ENCODE measurements at regions not wholly inside any gene's neighbourhood (a gene's known extent, or its start where the extent isn't known, plus 50 kb on each side); places are given as distances from the start of the nearest gene placed in this dataset.

DNA sequence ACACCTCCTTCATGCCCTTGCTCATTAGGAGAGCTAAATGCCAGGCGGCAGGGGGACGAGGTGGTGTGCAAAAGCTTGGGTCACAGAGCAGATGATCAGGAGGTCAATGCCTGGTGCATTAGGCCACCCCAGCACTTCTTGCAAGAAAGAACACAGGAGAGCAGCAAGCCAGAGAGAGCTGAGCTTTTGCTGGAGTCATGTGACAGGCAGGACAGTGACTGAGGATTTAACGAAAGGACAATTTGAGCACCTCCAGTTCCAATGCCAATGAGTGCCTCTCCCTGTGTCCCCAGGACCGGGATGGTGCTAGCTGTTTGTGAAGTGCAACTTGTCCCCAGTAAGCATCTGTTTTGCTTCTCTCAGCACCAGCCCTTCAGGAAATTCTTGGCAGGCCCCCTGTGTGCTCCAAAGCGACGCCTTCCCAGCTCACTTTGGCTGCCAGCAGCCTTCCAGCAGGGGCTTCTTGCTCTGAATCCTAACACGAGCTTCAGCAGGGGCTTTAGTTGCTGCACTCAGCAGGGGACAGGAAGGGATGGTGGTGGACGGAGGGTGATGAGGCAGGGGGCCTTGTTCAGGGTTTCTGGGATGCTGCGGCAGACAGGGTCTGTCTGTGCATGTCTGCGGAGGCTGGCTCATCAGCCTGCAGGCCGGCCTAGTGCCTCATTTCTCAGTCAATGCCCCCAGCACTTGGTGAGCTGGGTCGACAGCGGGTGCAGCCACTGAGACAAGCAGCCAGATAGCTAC lies 368.1 kb downstream of the RPS24 start:
- Histone ChIP-seq H3K4me1 (ENCODE audit: control insufficient read depth, extremely low read depth, insufficient read depth, low read length) (no peaks in the 10 kb centered on the region), H3K36me3 (ENCODE audit: control insufficient read depth, insufficient read depth, low read length) (no peaks in the 10 kb centered on the region), H4K20me1 (ENCODE audit: control insufficient read depth, extremely low read depth, insufficient read depth, low read length) (no peaks in the 10 kb centered on the region), H3K79me2 (ENCODE audit: control insufficient read depth, insufficient read depth, low read length) (no peaks in the 10 kb centered on the region), H3K4me2 (ENCODE audit: extremely low read depth, insufficient read depth, low read length) (no peak overlapping the region), H3K27ac (ENCODE audit: insufficient read depth, low read length) (no peak overlapping the region), H3K9me3 (ENCODE audit: control insufficient read depth, insufficient read depth, low read depth, low read length) (no peaks in the 10 kb centered on the region), H2AFZ (ENCODE audit: low read length) (no peak overlapping the region), H3K27me3 (ENCODE audit: control insufficient read depth, insufficient read depth, low read length) (peaks cover 11% of the 10 kb centered on the region), H3K4me3 (replicated peaks in 1 of 4; ENCODE audit: control extremely low read depth in 1 of 4, insufficient read depth in 1 of 4, low read depth in 3 of 4, low read length in 4 of 4) (no peak overlapping the region), H3K9ac (ENCODE audit: insufficient read depth, low read length) (no peak overlapping the region)
- TF ChIP-seq EZH2 (IDR thresholded peaks at IDR 0.05; ENCODE audit: low read length, missing control alignments): no peak
- TF ChIP-seq, protein P1, sequence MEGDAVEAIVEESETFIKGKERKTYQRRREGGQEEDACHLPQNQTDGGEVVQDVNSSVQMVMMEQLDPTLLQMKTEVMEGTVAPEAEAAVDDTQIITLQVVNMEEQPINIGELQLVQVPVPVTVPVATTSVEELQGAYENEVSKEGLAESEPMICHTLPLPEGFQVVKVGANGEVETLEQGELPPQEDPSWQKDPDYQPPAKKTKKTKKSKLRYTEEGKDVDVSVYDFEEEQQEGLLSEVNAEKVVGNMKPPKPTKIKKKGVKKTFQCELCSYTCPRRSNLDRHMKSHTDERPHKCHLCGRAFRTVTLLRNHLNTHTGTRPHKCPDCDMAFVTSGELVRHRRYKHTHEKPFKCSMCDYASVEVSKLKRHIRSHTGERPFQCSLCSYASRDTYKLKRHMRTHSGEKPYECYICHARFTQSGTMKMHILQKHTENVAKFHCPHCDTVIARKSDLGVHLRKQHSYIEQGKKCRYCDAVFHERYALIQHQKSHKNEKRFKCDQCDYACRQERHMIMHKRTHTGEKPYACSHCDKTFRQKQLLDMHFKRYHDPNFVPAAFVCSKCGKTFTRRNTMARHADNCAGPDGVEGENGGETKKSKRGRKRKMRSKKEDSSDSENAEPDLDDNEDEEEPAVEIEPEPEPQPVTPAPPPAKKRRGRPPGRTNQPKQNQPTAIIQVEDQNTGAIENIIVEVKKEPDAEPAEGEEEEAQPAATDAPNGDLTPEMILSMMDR (conservative IDR thresholded peaks at IDR 0.05 in 1 of 2, IDR thresholded peaks at IDR 0.05 in 1 of 2; ENCODE audit: low read depth in 1 of 2, low read length in 2 of 2): no peak
- peak in 1 of 2 donors; percentile 31 for DNase-seq (ENCODE audit: low read depth in 2 of 2)

DNA sequence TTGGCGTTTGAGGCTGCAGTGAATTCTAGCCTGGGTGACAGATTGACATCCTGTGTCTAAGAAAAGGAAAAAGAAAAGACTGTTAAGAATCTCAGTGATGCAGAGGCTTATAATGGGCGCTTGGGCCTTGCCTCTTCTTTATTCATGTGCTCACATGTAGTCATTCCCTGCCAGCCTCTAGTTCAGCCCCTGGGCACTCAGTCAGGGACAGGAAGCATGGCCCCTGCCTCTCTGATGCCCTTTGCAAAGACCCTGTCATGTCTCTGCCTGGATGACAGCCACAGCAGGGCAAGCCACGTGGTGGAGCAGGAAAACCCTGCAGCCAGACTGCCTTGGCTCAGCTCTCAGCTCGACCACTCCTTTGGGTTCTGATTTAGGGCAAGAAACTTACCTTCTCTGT lies 368.9 kb downstream of the RPS24 start:
- H3K9ac ChIP-seq (ENCODE audit: insufficient read depth, low read length): no peak overlapping the region
- peaks cover 17% of the 10 kb centered on the region for H3K27me3 ChIP-seq (ENCODE audit: control insufficient read depth, insufficient read depth, low read length)
- TF ChIP-seq EZH2 (IDR thresholded peaks at IDR 0.05; ENCODE audit: low read length, missing control alignments): no peak
- TF ChIP-seq, protein P1 (conservative IDR thresholded peaks at IDR 0.05 in 1 of 2, IDR thresholded peaks at IDR 0.05 in 1 of 2; ENCODE audit: low read depth in 1 of 2, low read length in 2 of 2): no peak

DNA sequence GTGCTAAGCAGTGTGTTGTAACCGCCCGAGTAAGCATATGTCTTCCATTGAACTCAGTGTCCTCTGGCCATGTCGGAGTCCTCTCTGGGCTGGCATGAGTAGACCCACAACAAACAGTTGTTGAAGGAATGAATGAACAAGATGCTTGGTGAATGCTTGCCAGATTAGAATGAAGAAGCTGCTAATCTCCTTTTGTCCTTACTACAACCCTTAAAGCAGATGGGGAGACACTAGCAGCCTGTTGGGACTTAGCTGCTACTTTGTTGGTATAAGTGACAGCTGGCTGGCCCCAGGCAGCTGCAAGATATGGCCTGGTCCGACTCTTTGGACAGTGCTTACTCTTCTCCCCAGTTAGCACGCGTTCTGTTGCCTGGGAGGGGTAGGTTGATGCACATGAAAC lies 370.1 kb downstream of the RPS24 start:
- Histone ChIP-seq H3K36me3 (ENCODE audit: control insufficient read depth, insufficient read depth, low read length) (no peaks in the 10 kb centered on the region), H3K79me2 (ENCODE audit: control insufficient read depth, insufficient read depth, low read length) (no peaks in the 10 kb centered on the region), H3K4me3 (replicated peaks in 1 of 4; ENCODE audit: control extremely low read depth in 1 of 4, insufficient read depth in 1 of 4, low read depth in 3 of 4, low read length in 4 of 4) (no peak overlapping the region), H3K4me1 (ENCODE audit: control insufficient read depth, extremely low read depth, insufficient read depth, low read length) (no peaks in the 10 kb centered on the region), H3K9ac (ENCODE audit: insufficient read depth, low read length) (no peak overlapping the region), H3K9me3 (ENCODE audit: control insufficient read depth, insufficient read depth, low read depth, low read length) (no peaks in the 10 kb centered on the region), H2AFZ (ENCODE audit: low read length) (no peak overlapping the region), H3K4me2 (ENCODE audit: extremely low read depth, insufficient read depth, low read length) (no peak overlapping the region), H3K27ac (ENCODE audit: insufficient read depth, low read length) (no peak overlapping the region), H3K27me3 (ENCODE audit: control insufficient read depth, insufficient read depth, low read length) (peaks cover 18% of the 10 kb centered on the region), H4K20me1 (ENCODE audit: control insufficient read depth, extremely low read depth, insufficient read depth, low read length) (no peaks in the 10 kb centered on the region)
- DNase-seq (ENCODE audit: low read depth in 2 of 2): no peak
- TF ChIP-seq, protein P1 (conservative IDR thresholded peaks at IDR 0.05 in 1 of 2, IDR thresholded peaks at IDR 0.05 in 1 of 2; ENCODE audit: low read depth in 1 of 2, low read length in 2 of 2): no peak
- TF ChIP-seq EZH2 (IDR thresholded peaks at IDR 0.05; ENCODE audit: low read length, missing control alignments): no peak

More for the DNA sequence above, 368.9 kb downstream of the RPS24 start:
- Histone ChIP-seq H4K20me1 (ENCODE audit: control insufficient read depth, extremely low read depth, insufficient read depth, low read length) (no peaks in the 10 kb centered on the region), H3K9me3 (ENCODE audit: control insufficient read depth, insufficient read depth, low read depth, low read length) (no peaks in the 10 kb centered on the region), H3K4me2 (ENCODE audit: extremely low read depth, insufficient read depth, low read length) (no peak overlapping the region), H3K36me3 (ENCODE audit: control insufficient read depth, insufficient read depth, low read length) (no peaks in the 10 kb centered on the region), H3K27ac (ENCODE audit: insufficient read depth, low read length) (no peak overlapping the region), H2AFZ (ENCODE audit: low read length) (no peak overlapping the region), H3K4me3 (replicated peaks in 1 of 4; ENCODE audit: control extremely low read depth in 1 of 4, insufficient read depth in 1 of 4, low read depth in 3 of 4, low read length in 4 of 4) (no peak overlapping the region), H3K79me2 (ENCODE audit: control insufficient read depth, insufficient read depth, low read length) (no peaks in the 10 kb centered on the region), H3K4me1 (ENCODE audit: control insufficient read depth, extremely low read depth, insufficient read depth, low read length) (no peaks in the 10 kb centered on the region)
- DNase-seq (ENCODE audit: low read depth in 2 of 2): no peak
